PC-9 (cell line): ENCODE measurements at regions not wholly inside any gene's neighbourhood (a gene's known extent, or its start where the extent isn't known, plus 50 kb on each side); places are given as distances from the start of the nearest gene placed in this dataset.

ENCODE experiments used
- CTCF ChIP-seq: fragments of 200-600 bp; sonication (generic); conservative IDR thresholded peaks from 2 replicates; pipeline ENCODE4 v1.6.1; 2017; ENCODE audit warnings: mixed run types, antibody characterized with exemption, mild to moderate bottlenecking, moderate library complexity
- EZH2 ChIP-seq: fragments of 200-600 bp; sonication (generic); IDR thresholded peaks from 2 replicates; pipeline ENCODE4 v1.8.0; 2017; ENCODE audit warnings: antibody characterized with exemption, low read depth

- TF ChIP-seq CTCF (no peak), EZH2 (no peak)
Observed at GRCh38 chr4:108540536-108540935, 79.8 kb upstream of the RPL34 start.
